ENCODE measurements at regions not wholly inside any gene's neighbourhood (a gene's known extent, or its start where the extent isn't known, plus 50 kb on each side); places are given as distances from the start of the nearest gene placed in this dataset.
"Not testable (repeated sequence)": the region's sequence is repeated elsewhere in the genome, so short reads cannot be mapped to it uniquely, and the experiment has no call there.

- Histone ChIP-seq H3K27ac (ENCODE audit: low read depth in 2 of 2, low read length in 1 of 2) (no peak overlapping the region), H3K9me3 (ENCODE audit: control insufficient read depth in 2 of 2, insufficient read depth in 1 of 2, low read depth in 1 of 2, low read length in 1 of 2) (no peaks in the 10 kb centered on the region), H3K27me3 (ENCODE audit: control insufficient read depth in 1 of 2, insufficient read depth in 2 of 2, low read length in 2 of 2) (no peaks in the 10 kb centered on the region), H3K36me3 (ENCODE audit: control insufficient read depth in 2 of 2, insufficient read depth in 2 of 2, low read length in 1 of 2) (no peaks in the 10 kb centered on the region), H3K4me3 (ENCODE audit: low read depth in 1 of 2, low read length in 2 of 2) (no peak overlapping the region), H3K4me1 (ENCODE audit: control insufficient read depth in 2 of 2, insufficient read depth in 2 of 2, low read length in 1 of 2) (no peaks in the 10 kb centered on the region)
- 10 to 25% methylated on average over 1 of the region's 1 CpG for WGBS, 2 donors
Observed at GRCh38 chr4:154164931-154165839, 326.4 kb downstream of the DCHS2 start.

- 26 to 32% methylated on average over 5 of the region's 5 CpGs for WGBS, 2 donors
- Histone ChIP-seq H3K9me3 (ENCODE audit: control insufficient read depth in 2 of 2, insufficient read depth in 1 of 2, low read depth in 1 of 2, low read length in 1 of 2) (no peaks in the 10 kb centered on the region), H3K27ac (ENCODE audit: low read depth in 2 of 2, low read length in 1 of 2) (no peak overlapping the region), H3K4me3 (ENCODE audit: low read depth in 1 of 2, low read length in 2 of 2) (no peak overlapping the region), H3K27me3 (ENCODE audit: control insufficient read depth in 1 of 2, insufficient read depth in 2 of 2, low read length in 2 of 2) (no peaks in the 10 kb centered on the region), H3K4me1 (ENCODE audit: control insufficient read depth in 2 of 2, insufficient read depth in 2 of 2, low read length in 1 of 2) (no peaks in the 10 kb centered on the region), H3K36me3 (ENCODE audit: control insufficient read depth in 2 of 2, insufficient read depth in 2 of 2, low read length in 1 of 2) (no peaks in the 10 kb centered on the region)
Observed at GRCh38 chr4:154160519-154161301, 330.9 kb downstream of the DCHS2 start.

- no peak overlapping the region for H3K27ac ChIP-seq (ENCODE audit: low read depth in 2 of 2, low read length in 1 of 2)
- no peak overlapping the region for H3K4me3 ChIP-seq (ENCODE audit: low read depth in 1 of 2, low read length in 2 of 2)
- no peaks in the 10 kb centered on the region for H3K4me1 ChIP-seq (ENCODE audit: control insufficient read depth in 2 of 2, insufficient read depth in 2 of 2, low read length in 1 of 2)
- no peaks in the 10 kb centered on the region for H3K27me3 ChIP-seq (ENCODE audit: control insufficient read depth in 1 of 2, insufficient read depth in 2 of 2, low read length in 2 of 2)
- H3K9me3 ChIP-seq (ENCODE audit: control insufficient read depth in 2 of 2, insufficient read depth in 1 of 2, low read depth in 1 of 2, low read length in 1 of 2): no peaks in the 10 kb centered on the region
- H3K36me3 ChIP-seq (ENCODE audit: control insufficient read depth in 2 of 2, insufficient read depth in 2 of 2, low read length in 1 of 2): no peaks in the 10 kb centered on the region
- whole genome bisulfite sequencing, 2 donors: 64 to 65% methylated on average over 6 of the region's 6 CpGs
Observed at GRCh38 chr4:154158361-154159155, 333.0 kb downstream of the DCHS2 start.

- no peaks in the 10 kb centered on the region for H3K36me3 ChIP-seq (ENCODE audit: control insufficient read depth in 2 of 2, insufficient read depth in 2 of 2, low read length in 1 of 2)
- 90 to 91% methylated on average over 13 of the region's 13 CpGs for WGBS, 2 donors
Observed at GRCh38 chr4:154152546-154152945, 339.1 kb downstream of the DCHS2 start.

GRCh38 chr4:154149236-154149635 is 342.4 kb downstream of the DCHS2 start:
- H3K27ac ChIP-seq (ENCODE audit: low read depth in 2 of 2, low read length in 1 of 2); H3K4me3 ChIP-seq (ENCODE audit: low read depth in 1 of 2, low read length in 2 of 2); H3K4me1 ChIP-seq (ENCODE audit: control insufficient read depth in 2 of 2, insufficient read depth in 2 of 2, low read length in 1 of 2); H3K36me3 ChIP-seq (ENCODE audit: control insufficient read depth in 2 of 2, insufficient read depth in 2 of 2, low read length in 1 of 2); H3K27me3 ChIP-seq (ENCODE audit: control insufficient read depth in 1 of 2, insufficient read depth in 2 of 2, low read length in 2 of 2); H3K9me3 ChIP-seq (ENCODE audit: control insufficient read depth in 2 of 2, insufficient read depth in 1 of 2, low read depth in 1 of 2, low read length in 1 of 2): not testable (repeated sequence)
- WGBS, 2 donors: 81 to 82% methylated on average over 5 of the region's 5 CpGs

More at GRCh38 chr4:154152546-154152945, 339.1 kb downstream of the DCHS2 start:
- H3K4me1 ChIP-seq (ENCODE audit: control insufficient read depth in 2 of 2, insufficient read depth in 2 of 2, low read length in 1 of 2): no peaks in the 10 kb centered on the region
- no peak overlapping the region for H3K27ac ChIP-seq (ENCODE audit: low read depth in 2 of 2, low read length in 1 of 2)
- H3K27me3 ChIP-seq (ENCODE audit: control insufficient read depth in 1 of 2, insufficient read depth in 2 of 2, low read length in 2 of 2): no peaks in the 10 kb centered on the region
- H3K9me3 ChIP-seq (ENCODE audit: control insufficient read depth in 2 of 2, insufficient read depth in 1 of 2, low read depth in 1 of 2, low read length in 1 of 2): no peaks in the 10 kb centered on the region
- no peak overlapping the region for H3K4me3 ChIP-seq (ENCODE audit: low read depth in 1 of 2, low read length in 2 of 2)

- Histone ChIP-seq H3K27me3 (ENCODE audit: control insufficient read depth in 1 of 2, insufficient read depth in 2 of 2, low read length in 2 of 2) (no peaks in the 10 kb centered on the region), H3K4me3 (ENCODE audit: low read depth in 1 of 2, low read length in 2 of 2) (no peak overlapping the region), H3K36me3 (ENCODE audit: control insufficient read depth in 2 of 2, insufficient read depth in 2 of 2, low read length in 1 of 2) (no peaks in the 10 kb centered on the region), H3K9me3 (ENCODE audit: control insufficient read depth in 2 of 2, insufficient read depth in 1 of 2, low read depth in 1 of 2, low read length in 1 of 2) (no peaks in the 10 kb centered on the region), H3K4me1 (ENCODE audit: control insufficient read depth in 2 of 2, insufficient read depth in 2 of 2, low read length in 1 of 2) (no peaks in the 10 kb centered on the region), H3K27ac (ENCODE audit: low read depth in 2 of 2, low read length in 1 of 2) (no peak overlapping the region)
- WGBS, 2 donors: 69 to 80% methylated on average over 6 of the region's 6 CpGs
Observed at GRCh38 chr4:154143720-154144119, 347.9 kb downstream of the DCHS2 start.

GRCh38 chr4:154142664-154143063 is 348.9 kb downstream of the DCHS2 start:
- Histone ChIP-seq H3K4me1 (ENCODE audit: control insufficient read depth in 2 of 2, insufficient read depth in 2 of 2, low read length in 1 of 2) (no peaks in the 10 kb centered on the region), H3K27me3 (ENCODE audit: control insufficient read depth in 1 of 2, insufficient read depth in 2 of 2, low read length in 2 of 2) (no peaks in the 10 kb centered on the region), H3K36me3 (ENCODE audit: control insufficient read depth in 2 of 2, insufficient read depth in 2 of 2, low read length in 1 of 2) (no peaks in the 10 kb centered on the region), H3K4me3 (ENCODE audit: low read depth in 1 of 2, low read length in 2 of 2) (no peak overlapping the region), H3K27ac (ENCODE audit: low read depth in 2 of 2, low read length in 1 of 2) (no peak overlapping the region), H3K9me3 (ENCODE audit: control insufficient read depth in 2 of 2, insufficient read depth in 1 of 2, low read depth in 1 of 2, low read length in 1 of 2) (no peaks in the 10 kb centered on the region)
- 78 to 81% methylated on average over 2 of the region's 2 CpGs for WGBS, 2 donors

- H3K9me3 ChIP-seq (ENCODE audit: control insufficient read depth in 2 of 2, insufficient read depth in 1 of 2, low read depth in 1 of 2, low read length in 1 of 2): no peaks in the 10 kb centered on the region
- no peak overlapping the region for H3K27ac ChIP-seq (ENCODE audit: low read depth in 2 of 2, low read length in 1 of 2)
- WGBS, 2 donors: 61 to 73% methylated on average over 3 of the region's 3 CpGs
- H3K27me3 ChIP-seq (ENCODE audit: control insufficient read depth in 1 of 2, insufficient read depth in 2 of 2, low read length in 2 of 2): no peaks in the 10 kb centered on the region
- H3K36me3 ChIP-seq (ENCODE audit: control insufficient read depth in 2 of 2, insufficient read depth in 2 of 2, low read length in 1 of 2): no peaks in the 10 kb centered on the region
- H3K4me3 ChIP-seq (ENCODE audit: low read depth in 1 of 2, low read length in 2 of 2): no peak overlapping the region
- no peaks in the 10 kb centered on the region for H3K4me1 ChIP-seq (ENCODE audit: control insufficient read depth in 2 of 2, insufficient read depth in 2 of 2, low read length in 1 of 2)
Observed at GRCh38 chr4:154140869-154141268, 350.7 kb downstream of the DCHS2 start.

- 60 to 62% methylated on average over 3 of the region's 3 CpGs for WGBS, 2 donors
- no peaks in the 10 kb centered on the region for H3K36me3 ChIP-seq (ENCODE audit: control insufficient read depth in 2 of 2, insufficient read depth in 2 of 2, low read length in 1 of 2)
Observed at GRCh38 chr4:154137320-154137905, 348.5 kb upstream of the SFRP2 start.

More at GRCh38 chr4:154137320-154137905, 348.5 kb upstream of the SFRP2 start:
- Histone ChIP-seq H3K4me1 (ENCODE audit: control insufficient read depth in 2 of 2, insufficient read depth in 2 of 2, low read length in 1 of 2) (no peaks in the 10 kb centered on the region), H3K4me3 (ENCODE audit: low read depth in 1 of 2, low read length in 2 of 2) (no peak overlapping the region), H3K27ac (ENCODE audit: low read depth in 2 of 2, low read length in 1 of 2) (no peak overlapping the region), H3K27me3 (ENCODE audit: control insufficient read depth in 1 of 2, insufficient read depth in 2 of 2, low read length in 2 of 2) (no peaks in the 10 kb centered on the region), H3K9me3 (ENCODE audit: control insufficient read depth in 2 of 2, insufficient read depth in 1 of 2, low read depth in 1 of 2, low read length in 1 of 2) (no peaks in the 10 kb centered on the region)
